Osteocyte (in vitro differentiated cells): ENCODE measurements at regions not wholly inside any gene's neighbourhood (a gene's known extent, or its start where the extent isn't known, plus 50 kb on each side); places are given as distances from the start of the nearest gene placed in this dataset.

Experiments
- DNase-seq: peaks from one replicate; pipeline ENCODE4 v3.0.0; 2021; ENCODE audit warnings: mixed read lengths; ENCODE audit not compliant: unreplicated experiment; ENCODE audit errors: extremely low spot score
- H3K27ac Mint-ChIP-seq: one replicate; pipeline ENCODE4 v1.8.0; 2021; ENCODE audit warnings: mild to moderate bottlenecking, mixed read lengths; ENCODE audit not compliant: unreplicated experiment
- H3K27me3 Mint-ChIP-seq: one replicate; pipeline ENCODE4 v1.8.0; 2021; ENCODE audit warnings: mixed read lengths; ENCODE audit not compliant: unreplicated experiment
- H3K36me3 Mint-ChIP-seq: one replicate; pipeline ENCODE4 v1.8.0; 2021; ENCODE audit warnings: mixed read lengths; ENCODE audit not compliant: unreplicated experiment
- H3K4me1 Mint-ChIP-seq: one replicate; pipeline ENCODE4 v1.8.0; 2021; ENCODE audit warnings: mixed read lengths; ENCODE audit not compliant: unreplicated experiment
- H3K4me3 Mint-ChIP-seq: one replicate; pipeline ENCODE4 v1.8.0; 2021; ENCODE audit warnings: mild to moderate bottlenecking, moderate library complexity, mixed read lengths; ENCODE audit not compliant: unreplicated experiment
- H3K9me3 Mint-ChIP-seq: one replicate; pipeline ENCODE4 v1.8.0; 2021; ENCODE audit warnings: mixed read lengths; ENCODE audit not compliant: unreplicated experiment
- CTCF ChIP-seq: fragments of 200-600 bp; sonication (generic); IDR thresholded peaks from 2 replicates; pipeline ENCODE4 v1.5.0; 2021; ENCODE audit warnings: antibody characterized with exemption, mild to moderate bottlenecking, moderate library complexity

DNA sequence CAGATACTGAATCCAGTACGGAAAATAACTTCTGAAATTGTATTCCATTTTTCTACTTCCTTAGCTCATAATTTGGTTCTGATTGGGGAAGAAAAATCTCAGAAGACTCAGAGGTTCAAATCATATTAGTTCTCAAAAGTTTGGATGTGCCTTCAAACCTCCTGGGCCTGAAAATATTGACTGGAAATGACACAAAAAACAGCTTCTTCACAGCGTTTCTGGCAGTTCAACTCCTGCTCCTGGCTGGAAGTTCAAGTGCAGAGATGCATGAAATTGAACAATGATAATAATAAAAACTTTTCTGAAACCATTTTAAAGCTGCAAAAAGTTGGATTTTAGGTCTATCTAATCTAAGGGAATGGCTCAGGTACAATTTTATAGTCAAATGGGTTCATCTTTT is 1459.9 kb upstream of the CELF4 start:
- H3K36me3 Mint-ChIP-seq: no peaks in the 10 kb centered on the region
- H3K4me3 Mint-ChIP-seq: no peak overlapping the region
- H3K4me1 Mint-ChIP-seq: no peaks in the 10 kb centered on the region
- H3K27ac Mint-ChIP-seq: no peak overlapping the region
- no peak for TF ChIP-seq CTCF
- H3K9me3 Mint-ChIP-seq: no peaks in the 10 kb centered on the region
- no peak for DNase-seq
- H3K27me3 Mint-ChIP-seq: peaks cover 4% of the 10 kb centered on the region

DNA sequence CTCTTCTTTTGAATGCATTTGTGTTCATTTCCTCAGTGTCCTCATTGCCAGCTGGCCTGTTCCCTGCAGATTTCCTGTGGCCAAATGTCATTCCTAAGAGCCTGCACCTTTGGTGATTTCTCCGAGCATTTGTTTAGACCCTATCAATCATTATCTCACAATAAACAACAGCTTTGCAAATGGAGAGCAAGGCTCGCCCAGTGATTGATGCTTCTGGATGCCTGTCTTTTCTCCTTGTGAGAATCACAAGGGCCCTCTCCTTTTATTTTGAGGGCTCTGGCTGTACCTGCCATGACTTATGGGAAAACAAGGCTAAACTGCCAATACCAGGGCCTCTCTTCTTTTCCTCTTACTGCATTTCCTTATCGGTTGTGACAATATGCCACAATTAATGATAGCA is 1454.4 kb upstream of the CELF4 start:
- peaks cover 17% of the 10 kb centered on the region for H3K9me3 Mint-ChIP-seq
- no peaks in the 10 kb centered on the region for H3K27me3 Mint-ChIP-seq
- no peak for DNase-seq
- no peak overlapping the region for H3K4me3 Mint-ChIP-seq
- TF ChIP-seq CTCF: no peak
- no peak overlapping the region for H3K27ac Mint-ChIP-seq
- no peaks in the 10 kb centered on the region for H3K36me3 Mint-ChIP-seq
- H3K4me1 Mint-ChIP-seq: no peaks in the 10 kb centered on the region

DNA sequence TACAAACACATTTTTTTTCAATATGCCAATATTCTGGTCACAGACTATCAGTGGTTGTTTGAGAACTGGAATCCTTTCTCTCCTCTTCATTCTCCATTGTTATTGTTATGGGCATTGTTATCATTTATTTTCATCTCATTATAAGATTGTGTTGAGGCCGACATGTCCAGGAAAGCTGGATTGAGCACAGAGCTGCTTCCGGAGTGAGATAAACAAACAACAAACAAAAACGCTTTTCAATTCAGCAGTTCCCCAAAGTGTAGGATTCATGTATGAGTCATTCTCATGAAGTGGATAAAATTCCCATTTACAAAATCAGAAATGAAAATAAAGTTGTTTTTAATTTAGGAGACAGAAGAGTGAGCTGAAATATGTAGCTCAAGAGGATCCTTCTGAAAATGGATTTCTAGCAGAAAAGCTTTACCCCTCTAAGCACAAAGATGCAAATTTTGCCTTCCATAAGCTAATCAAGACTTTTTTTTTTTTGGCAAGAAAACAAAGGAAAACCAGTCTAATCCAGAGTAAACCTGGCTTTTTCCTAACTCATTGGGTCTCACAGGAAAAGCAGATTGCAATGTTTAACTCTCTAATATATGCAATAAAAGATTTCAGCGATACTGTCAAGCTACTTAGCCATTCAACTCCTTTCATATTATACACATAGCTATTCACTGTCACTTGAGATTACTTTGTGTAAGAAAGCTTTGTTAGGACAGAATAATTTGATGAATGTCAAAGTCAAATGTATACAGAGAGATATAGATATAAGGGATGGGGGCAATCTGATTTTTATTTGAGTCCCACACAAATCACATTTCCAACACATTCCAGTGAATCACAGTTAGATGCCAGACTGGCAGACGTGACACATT is 1441.7 kb upstream of the CELF4 start:
- TF ChIP-seq CTCF: no peak
- Mint-ChIP-seq H3K4me1 (no peaks in the 10 kb centered on the region), H3K27me3 (no peaks in the 10 kb centered on the region), H3K4me3 (no peak overlapping the region), H3K27ac (no peak overlapping the region), H3K9me3 (peaks cover 19% of the 10 kb centered on the region), H3K36me3 (no peaks in the 10 kb centered on the region)
- no peak for DNase-seq

- DNase-seq: no peak
- H3K4me3 Mint-ChIP-seq: no peak overlapping the region
- peaks cover 3% of the 10 kb centered on the region for H3K9me3 Mint-ChIP-seq
- H3K36me3 Mint-ChIP-seq: no peaks in the 10 kb centered on the region
- no peaks in the 10 kb centered on the region for H3K4me1 Mint-ChIP-seq
- TF ChIP-seq CTCF: no peak
- no peak overlapping the region for H3K27ac Mint-ChIP-seq
- no peaks in the 10 kb centered on the region for H3K27me3 Mint-ChIP-seq
Measured at GRCh38 chr18:38996056-38996455, 1430.5 kb upstream of the CELF4 start.

DNA sequence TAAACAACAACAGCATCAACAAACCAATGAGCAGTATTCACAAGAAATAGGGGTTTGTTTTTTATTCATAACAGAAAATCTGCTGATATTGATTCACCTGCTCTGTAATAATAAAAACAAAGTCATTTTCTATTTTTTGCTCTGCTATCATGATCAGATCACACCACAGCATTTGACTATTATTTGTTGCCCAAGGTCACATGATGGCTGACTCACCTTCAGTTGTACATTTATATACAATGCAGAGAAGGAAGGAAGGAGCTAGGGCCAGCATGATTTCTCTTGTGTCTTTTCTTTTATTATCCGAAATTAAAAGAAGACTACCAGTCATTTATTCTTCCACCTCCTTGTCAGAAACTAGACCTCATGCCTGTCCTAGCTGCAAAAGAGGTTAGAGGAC is 1427.7 kb upstream of the CELF4 start:
- Mint-ChIP-seq H3K9me3 (peaks cover 11% of the 10 kb centered on the region), H3K4me3 (no peak overlapping the region), H3K27me3 (no peaks in the 10 kb centered on the region), H3K4me1 (no peaks in the 10 kb centered on the region), H3K36me3 (no peaks in the 10 kb centered on the region), H3K27ac (no peak overlapping the region)
- TF ChIP-seq CTCF: no peak
- DNase-seq: no peak
